ENCODE measurements at regions not wholly inside any gene's neighbourhood (a gene's known extent, or its start where the extent isn't known, plus 50 kb on each side); places are given as distances from the start of the nearest gene placed in this dataset.
"Not testable (repeated sequence)": the region's sequence is repeated elsewhere in the genome, so short reads cannot be mapped to it uniquely, and the experiment has no call there.

GRCh38 chr4:79561751-79562150, 153.7 kb upstream of the GK2 start:
- in situ Hi-C loops (cut with MboI) = no loop called here
- Histone ChIP-seq H4K20me1 (ENCODE audit: control insufficient read depth, insufficient read depth) (no peaks in the 10 kb centered on the region), H3K79me2 (ENCODE audit: control insufficient read depth, insufficient read depth, low read length) (no peaks in the 10 kb centered on the region), H3K4me3 (no peak overlapping the region), H3K27me3 (replicated peaks in 1 of 2; ENCODE audit: control insufficient read depth in 2 of 2, insufficient read depth in 2 of 2, low read length in 1 of 2) (no peaks in the 10 kb centered on the region), H3K9me3 (replicated peaks; ENCODE audit: control insufficient read depth, insufficient read depth, low read length) (no peaks in the 10 kb centered on the region), H3K4me2 (ENCODE audit: control insufficient read depth, insufficient read depth) (no peak overlapping the region), H2AFZ (ENCODE audit: control insufficient read depth, low read depth, low read length) (no peak overlapping the region), H3K27ac (ENCODE audit: control insufficient read depth, insufficient read depth) (no peak overlapping the region), H3K9ac (ENCODE audit: control insufficient read depth, insufficient read depth, low read length) (no peak overlapping the region), H3K36me3 (ENCODE audit: control insufficient read depth in 2 of 2, insufficient read depth in 2 of 2, low read length in 1 of 2) (no peaks in the 10 kb centered on the region), H3K4me1 (ENCODE audit: control insufficient read depth, insufficient read depth, low read length) (no peaks in the 10 kb centered on the region)
- FAIRE-seq (no peak), ATAC-seq (no peak), DNase-seq (ENCODE audit: low read depth, low spot score) (no peak)
- WGBS (ENCODE audit: insufficient coverage, insufficient replicate concordance, low lambda C conversion rate, missing lambda C conversion rate) = 0% methylated on average over 1 of the region's 1 CpG
- ChIA-PET POLR2A (no interaction called here), CTCF (interaction anchor here (1.1 kb wide), 1 partner anchor 151 kb away, joined by 3 read pairs; no protein-coding TSS in a partner anchor), RAD21 (ENCODE audit: unreplicated experiment) (no interaction called here), SMC1A (ENCODE audit: uncharacterized antibody, unreplicated experiment) (no interaction called here)
- no peak for TF ChIP-seq BMI1 (IDR thresholded peaks at IDR 0.05; ENCODE audit: borderline replicate concordance)
- no peak for TF ChIP-seq ZNF384 (IDR thresholded peaks at IDR 0.05; ENCODE audit: borderline replicate concordance, low read depth, low read length)
- intact Hi-C loops (cut with micrococcal nuclease; ENCODE audit: unreplicated experiment) = no loop called here
- no TSS peak for BruUV-seq (replicated peaks)

GRCh38 chr4:79559398-79559797, 151.4 kb upstream of the GK2 start:
- H3K4me1 ChIP-seq (ENCODE audit: control insufficient read depth, insufficient read depth, low read length); RAD21 ChIA-PET (ENCODE audit: unreplicated experiment); H3K9ac ChIP-seq (ENCODE audit: control insufficient read depth, insufficient read depth, low read length); H4K20me1 ChIP-seq (ENCODE audit: control insufficient read depth, insufficient read depth); ATAC-seq; in situ Hi-C loops (cut with MboI); H3K9me3 ChIP-seq (replicated peaks; ENCODE audit: control insufficient read depth, insufficient read depth, low read length); POLR2A ChIA-PET; H3K27me3 ChIP-seq (replicated peaks in 1 of 2; ENCODE audit: control insufficient read depth in 2 of 2, insufficient read depth in 2 of 2, low read length in 1 of 2); H3K27ac ChIP-seq (ENCODE audit: control insufficient read depth, insufficient read depth); H3K79me2 ChIP-seq (ENCODE audit: control insufficient read depth, insufficient read depth, low read length); intact Hi-C loops (cut with micrococcal nuclease; ENCODE audit: unreplicated experiment); SMC1A ChIA-PET (ENCODE audit: uncharacterized antibody, unreplicated experiment); H3K4me3 ChIP-seq; H3K4me2 ChIP-seq (ENCODE audit: control insufficient read depth, insufficient read depth); DNase-seq (ENCODE audit: low read depth, low spot score); BruUV-seq (replicated peaks); H2AFZ ChIP-seq (ENCODE audit: control insufficient read depth, low read depth, low read length); FAIRE-seq; H3K36me3 ChIP-seq (ENCODE audit: control insufficient read depth in 2 of 2, insufficient read depth in 2 of 2, low read length in 1 of 2); CTCF ChIA-PET: not testable (repeated sequence)
- 20% methylated on average over 2 of the region's 2 CpGs for WGBS (ENCODE audit: insufficient coverage, insufficient replicate concordance, low lambda C conversion rate, missing lambda C conversion rate)
